HCT116 (cell line): ENCODE measurements at regions not wholly inside any gene's neighbourhood (a gene's known extent, or its start where the extent isn't known, plus 50 kb on each side); places are given as distances from the start of the nearest gene placed in this dataset.
"Not testable (repeated sequence)": the region's sequence is repeated elsewhere in the genome, so short reads cannot be mapped to it uniquely, and the experiment has no call there.

Source experiments
- CEBPB ChIP-seq: IDR thresholded peaks from 2 replicates; pipeline ENCODE4 v1.6.1; 2012; ENCODE audit warnings: low read depth
- EGR1 ChIP-seq: IDR thresholded peaks from 2 replicates; pipeline ENCODE4 v1.6.1; 2012; ENCODE audit warnings: low read depth
- EZH2 ChIP-seq: fragments of 200-600 bp; sonication (generic); IDR thresholded peaks from 2 replicates; pipeline ENCODE4 v1.6.1; 2017; ENCODE audit warnings: antibody characterized with exemption, mixed run types
- EZH2phosphoT487 ChIP-seq: fragments of 200-600 bp; IDR thresholded peaks from 2 replicates; pipeline ENCODE4 v1.6.1; 2018; ENCODE audit warnings: antibody characterized with exemption, borderline replicate concordance
- POLR2A ChIP-seq: IDR thresholded peaks from 2 replicates; pipeline ENCODE4 v1.7.0; 2011; ENCODE audit warnings: borderline replicate concordance; ENCODE audit not compliant: insufficient read depth, insufficient read length; ENCODE audit errors: extremely low read depth
- POLR2AphosphoS5 ChIP-seq: IDR thresholded peaks from 2 replicates; pipeline ENCODE4 v1.6.1; 2011; ENCODE audit warnings: mild to moderate bottlenecking, low read depth, low read length, moderate library complexity
- RAD21 ChIP-seq: IDR thresholded peaks from 2 replicates; pipeline ENCODE4 v1.6.1; 2012; ENCODE audit warnings: low read depth, mild to moderate bottlenecking
- TCF7L2 ChIP-seq: IDR thresholded peaks from 2 replicates; pipeline ENCODE4 v1.7.0; 2011; ENCODE audit warnings: borderline replicate concordance, inconsistent platforms; ENCODE audit not compliant: insufficient read depth, insufficient read length; ENCODE audit errors: extremely low read depth
- ZFX ChIP-seq: fragments of 450-650 bp; IDR thresholded peaks from 2 replicates; pipeline ENCODE4 v1.6.1; 2017
- ZNF274 ChIP-seq: fragments of 200-500 bp; sonication (Bioruptor generic); IDR thresholded peaks from 2 replicates; pipeline ENCODE4 v1.6.1; 2014; ENCODE audit warnings: mild to moderate bottlenecking, low read depth, low read length, inconsistent platforms
- TF ChIP-seq, protein P1 (sequence below), 3 experiments: fragments of 200-600 bp in 1 of 3; sonication (generic) in 1 of 3; IDR thresholded peaks in 2 of 3; conservative IDR thresholded peaks in 1 of 3; 2 replicates each; pipeline ENCODE4 v1.5.1; 2012 to 2017; ENCODE audit warnings: low read depth in 2 of 3, low read length in 2 of 3, antibody characterized with exemption in 1 of 3, borderline replicate concordance in 1 of 3, control low read depth in 1 of 3, mild to moderate bottlenecking in 1 of 3, mixed read lengths in 1 of 3, mixed run types in 1 of 3, moderate library complexity in 1 of 3; ENCODE audit not compliant: insufficient read depth in 1 of 3

DNA sequence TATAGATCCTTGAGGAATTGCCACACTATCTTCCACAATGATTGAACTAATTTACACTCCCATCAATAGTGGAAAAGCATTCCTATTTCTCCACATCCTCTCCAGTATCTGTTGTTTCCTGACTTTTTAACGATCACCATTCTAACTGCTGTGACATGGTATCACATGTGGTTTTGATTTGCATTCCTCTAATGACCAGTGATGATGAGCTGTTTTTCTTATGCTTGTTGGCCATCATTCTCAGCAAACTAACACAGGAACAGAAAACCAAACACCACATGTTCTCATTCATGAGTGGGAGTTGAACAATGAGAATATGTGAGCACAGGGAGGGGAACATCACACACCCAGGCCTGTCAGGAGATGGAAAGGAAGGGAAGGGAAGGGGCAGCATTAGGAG lies 411.8 kb downstream of the BTG1 start:
- TF ChIP-seq ZFX, EZH2, POLR2A, EZH2phosphoT487, RAD21, TCF7L2, POLR2AphosphoS5, EGR1, ZNF274, CEBPB: not testable (repeated sequence)
- TF ChIP-seq, protein P1, sequence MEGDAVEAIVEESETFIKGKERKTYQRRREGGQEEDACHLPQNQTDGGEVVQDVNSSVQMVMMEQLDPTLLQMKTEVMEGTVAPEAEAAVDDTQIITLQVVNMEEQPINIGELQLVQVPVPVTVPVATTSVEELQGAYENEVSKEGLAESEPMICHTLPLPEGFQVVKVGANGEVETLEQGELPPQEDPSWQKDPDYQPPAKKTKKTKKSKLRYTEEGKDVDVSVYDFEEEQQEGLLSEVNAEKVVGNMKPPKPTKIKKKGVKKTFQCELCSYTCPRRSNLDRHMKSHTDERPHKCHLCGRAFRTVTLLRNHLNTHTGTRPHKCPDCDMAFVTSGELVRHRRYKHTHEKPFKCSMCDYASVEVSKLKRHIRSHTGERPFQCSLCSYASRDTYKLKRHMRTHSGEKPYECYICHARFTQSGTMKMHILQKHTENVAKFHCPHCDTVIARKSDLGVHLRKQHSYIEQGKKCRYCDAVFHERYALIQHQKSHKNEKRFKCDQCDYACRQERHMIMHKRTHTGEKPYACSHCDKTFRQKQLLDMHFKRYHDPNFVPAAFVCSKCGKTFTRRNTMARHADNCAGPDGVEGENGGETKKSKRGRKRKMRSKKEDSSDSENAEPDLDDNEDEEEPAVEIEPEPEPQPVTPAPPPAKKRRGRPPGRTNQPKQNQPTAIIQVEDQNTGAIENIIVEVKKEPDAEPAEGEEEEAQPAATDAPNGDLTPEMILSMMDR (IDR thresholded peaks at IDR 0.05 in 2 of 3, conservative IDR thresholded peaks at IDR 0.05 in 1 of 3; ENCODE audit: borderline replicate concordance in 1 of 3, insufficient read depth in 1 of 3, low read depth in 2 of 3, low read length in 2 of 3), result not testable (repeated sequence)
